ENCODE measurements at regions not wholly inside any gene's neighbourhood (a gene's known extent, or its start where the extent isn't known, plus 50 kb on each side); places are given as distances from the start of the nearest gene placed in this dataset.
"Not testable (repeated sequence)": the region's sequence is repeated elsewhere in the genome, so short reads cannot be mapped to it uniquely, and the experiment has no call there.

GRCh38 chr3:187504435-187504834 lies 136.2 kb downstream of the RTP4 start:
- DNase-seq (ENCODE audit: low spot score in 2 of 2): no peak
- no peaks in the 10 kb centered on the region for H3K36me3 ChIP-seq
- no peak overlapping the region for H3K4me3 ChIP-seq
- H3K27me3 ChIP-seq: no peaks in the 10 kb centered on the region
- TF ChIP-seq POLR2A (IDR thresholded peaks at IDR 0.05) (no peak), POLR2AphosphoS5 (IDR thresholded peaks at IDR 0.05) (no peak)
- TF ChIP-seq, protein P1, sequence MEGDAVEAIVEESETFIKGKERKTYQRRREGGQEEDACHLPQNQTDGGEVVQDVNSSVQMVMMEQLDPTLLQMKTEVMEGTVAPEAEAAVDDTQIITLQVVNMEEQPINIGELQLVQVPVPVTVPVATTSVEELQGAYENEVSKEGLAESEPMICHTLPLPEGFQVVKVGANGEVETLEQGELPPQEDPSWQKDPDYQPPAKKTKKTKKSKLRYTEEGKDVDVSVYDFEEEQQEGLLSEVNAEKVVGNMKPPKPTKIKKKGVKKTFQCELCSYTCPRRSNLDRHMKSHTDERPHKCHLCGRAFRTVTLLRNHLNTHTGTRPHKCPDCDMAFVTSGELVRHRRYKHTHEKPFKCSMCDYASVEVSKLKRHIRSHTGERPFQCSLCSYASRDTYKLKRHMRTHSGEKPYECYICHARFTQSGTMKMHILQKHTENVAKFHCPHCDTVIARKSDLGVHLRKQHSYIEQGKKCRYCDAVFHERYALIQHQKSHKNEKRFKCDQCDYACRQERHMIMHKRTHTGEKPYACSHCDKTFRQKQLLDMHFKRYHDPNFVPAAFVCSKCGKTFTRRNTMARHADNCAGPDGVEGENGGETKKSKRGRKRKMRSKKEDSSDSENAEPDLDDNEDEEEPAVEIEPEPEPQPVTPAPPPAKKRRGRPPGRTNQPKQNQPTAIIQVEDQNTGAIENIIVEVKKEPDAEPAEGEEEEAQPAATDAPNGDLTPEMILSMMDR (IDR thresholded peaks at IDR 0.05): no peak
- H3K9me3 ChIP-seq: no peaks in the 10 kb centered on the region
- H3K4me1 ChIP-seq: no peaks in the 10 kb centered on the region
- no peak overlapping the region for H3K27ac ChIP-seq
- intact Hi-C loops (cut with DNase I; ENCODE audit: low total_unique reads): no loop called here

- no peaks in the 10 kb centered on the region for H3K4me1 ChIP-seq
- H3K27me3 ChIP-seq: no peaks in the 10 kb centered on the region
- H3K4me3 ChIP-seq: no peak overlapping the region
- H3K27ac ChIP-seq: no peak overlapping the region
- TF ChIP-seq, protein P1 (IDR thresholded peaks at IDR 0.05): no peak
- no peak for TF ChIP-seq POLR2AphosphoS5 (IDR thresholded peaks at IDR 0.05)
- TF ChIP-seq POLR2A (IDR thresholded peaks at IDR 0.05): no peak
- no peaks in the 10 kb centered on the region for H3K9me3 ChIP-seq
- H3K36me3 ChIP-seq: no peaks in the 10 kb centered on the region
- intact Hi-C loops (cut with DNase I; ENCODE audit: low total_unique reads): no loop called here
- no peak for DNase-seq (ENCODE audit: low spot score in 2 of 2)
These were observed 130.1 kb downstream of the RTP4 start for GRCh38 chr3:187498211-187498724.

DNA sequence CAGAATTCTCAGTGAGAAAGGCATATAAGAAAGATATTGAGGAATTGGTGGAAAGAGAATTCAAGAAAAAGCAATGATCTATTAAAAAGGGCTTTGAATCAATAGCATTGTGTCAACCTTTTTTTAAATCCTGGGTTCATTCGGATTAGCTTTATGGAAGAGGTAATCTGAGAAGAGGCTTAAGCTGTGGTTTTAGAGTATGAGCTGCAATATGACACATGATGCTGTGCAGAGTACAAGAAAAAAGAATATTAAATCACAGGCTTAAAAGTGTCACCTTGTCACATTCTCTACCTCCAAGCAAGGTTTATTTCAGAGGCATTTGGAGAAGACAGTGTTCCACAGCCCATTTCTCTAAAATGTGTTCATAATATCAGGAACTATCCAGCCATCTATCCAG lies 128.9 kb downstream of the RTP4 start:
- Histone ChIP-seq H3K27me3 (no peaks in the 10 kb centered on the region), H3K4me3 (no peak overlapping the region), H3K9me3 (no peaks in the 10 kb centered on the region), H3K27ac (no peak overlapping the region), H3K36me3 (no peaks in the 10 kb centered on the region), H3K4me1 (no peaks in the 10 kb centered on the region)
- TF ChIP-seq, protein P1 (IDR thresholded peaks at IDR 0.05): no peak
- TF ChIP-seq POLR2A (IDR thresholded peaks at IDR 0.05) (no peak), POLR2AphosphoS5 (IDR thresholded peaks at IDR 0.05) (no peak)
- intact Hi-C loops (cut with DNase I; ENCODE audit: low total_unique reads): no loop called here
- DNase-seq (ENCODE audit: low spot score in 2 of 2): no peak

DNA sequence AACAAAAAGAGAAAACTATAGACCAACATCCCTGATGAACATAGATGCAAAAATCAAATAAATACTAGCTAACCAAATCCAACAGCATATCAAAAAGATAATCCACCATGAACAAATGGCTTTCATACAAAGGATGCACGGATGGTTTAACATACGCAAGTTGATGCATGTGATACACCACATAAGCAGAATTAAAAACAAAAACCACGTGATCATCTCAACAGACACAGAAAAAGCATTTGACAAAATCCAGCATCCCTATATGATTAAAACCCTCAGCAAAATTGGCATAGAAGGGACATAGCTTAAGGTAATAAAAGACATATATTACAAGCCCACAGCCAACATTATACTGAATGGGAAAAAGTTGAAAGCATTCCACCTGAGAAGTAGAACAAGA lies 125.9 kb downstream of the RTP4 start:
- intact Hi-C loops (cut with DNase I; ENCODE audit: low total_unique reads); H3K27me3 ChIP-seq: not testable (repeated sequence)

GRCh38 chr3:187491371-187491770 lies 123.2 kb downstream of the RTP4 start:
- no peak overlapping the region for H3K27ac ChIP-seq
- no peak overlapping the region for H3K4me3 ChIP-seq
- no peaks in the 10 kb centered on the region for H3K4me1 ChIP-seq
- intact Hi-C loops (cut with DNase I; ENCODE audit: low total_unique reads): no loop called here
- no peaks in the 10 kb centered on the region for H3K27me3 ChIP-seq
- H3K9me3 ChIP-seq: no peaks in the 10 kb centered on the region
- TF ChIP-seq POLR2AphosphoS5 (IDR thresholded peaks at IDR 0.05) (no peak), POLR2A (IDR thresholded peaks at IDR 0.05) (no peak)
- TF ChIP-seq, protein P1 (IDR thresholded peaks at IDR 0.05): no peak
- H3K36me3 ChIP-seq: no peaks in the 10 kb centered on the region
- DNase-seq (ENCODE audit: low spot score in 2 of 2): no peak

More for the DNA sequence above, 125.9 kb downstream of the RTP4 start:
- DNase-seq (ENCODE audit: low spot score in 2 of 2); H3K4me3 ChIP-seq; H3K4me1 ChIP-seq; H3K36me3 ChIP-seq; H3K9me3 ChIP-seq; H3K27ac ChIP-seq: not testable (repeated sequence)

GRCh38 chr3:187490366-187490765 lies 122.2 kb downstream of the RTP4 start:
- H3K36me3 ChIP-seq: no peaks in the 10 kb centered on the region
- H3K9me3 ChIP-seq: no peaks in the 10 kb centered on the region
- intact Hi-C loops (cut with DNase I; ENCODE audit: low total_unique reads): no loop called here
- TF ChIP-seq, protein P1 (IDR thresholded peaks at IDR 0.05): no peak
- TF ChIP-seq POLR2AphosphoS5 (IDR thresholded peaks at IDR 0.05): no peak
- no peak for TF ChIP-seq POLR2A (IDR thresholded peaks at IDR 0.05)
- no peaks in the 10 kb centered on the region for H3K4me1 ChIP-seq
- H3K27me3 ChIP-seq: no peaks in the 10 kb centered on the region
- DNase-seq (ENCODE audit: low spot score in 2 of 2): no peak
- no peak overlapping the region for H3K27ac ChIP-seq
- no peak overlapping the region for H3K4me3 ChIP-seq
